Activated T-cell treated with anti-CD3 and anti-CD28 coated beads, Interleukin-2, amount 50 U/mL, for 48 hours (primary cell): ENCODE measurements at regions not wholly inside any gene's neighbourhood (a gene's known extent, or its start where the extent isn't known, plus 50 kb on each side); places are given as distances from the start of the nearest gene placed in this dataset.
"Not testable (repeated sequence)": the region's sequence is repeated elsewhere in the genome, so short reads cannot be mapped to it uniquely, and the experiment has no call there.

Experiments
- DNase-seq, 2 experiments: peaks; one replicate each; pipeline ENCODE4 v3.0.0-alpha.2; 2020

DNA sequence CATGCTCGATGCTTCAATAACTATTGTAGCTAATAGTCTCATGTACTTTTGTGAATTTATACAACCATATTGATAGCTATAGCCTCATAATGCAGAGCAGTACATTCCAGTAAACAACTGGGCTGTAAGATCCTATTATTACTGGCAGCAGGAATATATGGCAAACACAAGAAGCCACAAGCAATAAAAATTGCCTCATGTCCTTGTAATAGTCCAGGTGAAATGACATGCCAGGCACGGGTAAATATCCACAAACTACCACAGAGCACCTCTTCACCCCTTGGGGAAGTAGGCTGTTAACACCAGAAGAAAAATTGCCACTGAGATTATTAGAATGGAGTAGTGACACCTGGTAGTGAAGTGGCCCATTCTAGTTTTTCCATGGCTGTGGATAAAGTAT, 158.3 kb downstream of the MTX2 start:
- no peak for DNase-seq

DNA sequence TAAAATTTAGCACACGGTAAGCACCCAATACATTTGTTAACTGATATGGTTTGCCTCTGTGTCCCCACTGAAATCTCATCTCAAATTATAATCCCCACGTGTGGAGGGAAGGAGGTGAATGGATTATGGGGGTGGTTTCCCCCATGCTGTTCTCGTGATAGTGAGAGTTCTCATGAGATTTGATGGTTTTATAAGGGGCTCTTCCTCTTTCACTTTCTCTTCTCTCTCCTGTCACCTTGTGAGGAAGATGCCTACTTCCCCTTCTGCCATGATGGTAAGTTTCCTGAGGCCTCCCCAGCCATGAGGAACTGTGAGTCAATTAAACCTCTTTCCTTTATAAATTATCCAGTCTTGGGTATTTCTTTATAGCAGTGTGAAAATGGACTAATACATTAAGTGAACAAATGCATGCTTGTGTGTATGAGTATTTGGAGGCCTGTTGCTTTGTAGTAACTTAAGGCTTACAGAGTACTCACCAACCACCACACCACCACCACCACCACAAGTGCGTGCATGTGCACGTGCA, 159.8 kb downstream of the MTX2 start:
- DNase-seq, result not testable (repeated sequence)

DNA sequence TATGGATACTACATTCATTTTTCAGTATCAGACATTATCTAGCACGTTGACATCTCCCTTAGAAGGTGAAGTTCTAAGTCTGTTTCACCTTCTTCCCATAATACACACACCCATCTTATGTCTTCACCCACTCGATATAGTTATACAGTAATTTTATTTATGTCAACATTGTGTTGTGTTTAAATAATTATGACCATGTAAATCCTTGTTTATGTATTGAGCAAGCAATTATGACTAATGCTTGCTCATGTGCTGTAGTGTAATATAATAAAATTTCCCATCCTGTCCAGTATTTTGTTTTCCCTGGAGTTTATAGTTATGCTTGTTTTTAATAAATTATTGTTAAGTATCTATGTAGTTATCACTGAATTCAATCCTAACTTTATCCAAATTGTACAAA, 163.2 kb downstream of the MTX2 start:
- no peak for DNase-seq

DNA sequence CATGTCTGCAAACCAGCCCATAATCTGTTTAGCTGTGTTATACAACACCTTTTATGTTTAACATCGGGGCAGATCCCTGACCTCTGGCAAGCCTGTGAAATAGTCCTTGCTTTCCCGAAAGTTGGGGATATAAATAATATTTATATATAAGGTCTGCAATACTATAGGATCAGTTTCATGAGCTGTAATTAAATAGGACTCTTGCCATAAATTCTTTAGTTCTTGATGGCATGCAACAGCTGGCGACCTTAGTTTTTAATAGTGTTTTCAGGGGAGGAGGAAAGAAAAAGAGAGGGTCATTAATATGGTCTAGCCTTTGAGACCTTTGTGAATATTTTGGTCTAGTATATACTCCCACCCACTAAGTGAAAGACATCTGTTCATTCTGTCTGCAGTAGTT, 166.5 kb downstream of the MTX2 start:
- DNase-seq, result no peak

DNA sequence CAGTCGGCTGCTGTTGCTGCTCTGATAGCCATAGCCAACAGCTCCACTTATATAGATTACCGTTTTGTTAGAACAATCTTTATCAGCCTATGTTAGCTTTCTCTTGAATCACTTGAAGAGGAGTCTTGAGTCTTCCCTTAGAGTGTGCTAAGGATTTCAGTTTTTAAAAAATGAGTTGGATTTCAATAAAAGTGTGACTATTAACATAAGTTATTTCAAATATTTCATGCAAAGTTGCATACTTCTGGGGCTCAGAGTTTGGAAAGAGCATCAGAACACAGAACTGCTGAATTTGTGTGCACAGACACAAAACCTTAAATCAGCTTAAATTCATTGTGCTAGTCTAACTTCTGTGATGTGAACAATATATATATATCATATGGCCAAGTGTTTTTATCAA, 174.7 kb downstream of the MTX2 start:
- no peak for DNase-seq

DNA sequence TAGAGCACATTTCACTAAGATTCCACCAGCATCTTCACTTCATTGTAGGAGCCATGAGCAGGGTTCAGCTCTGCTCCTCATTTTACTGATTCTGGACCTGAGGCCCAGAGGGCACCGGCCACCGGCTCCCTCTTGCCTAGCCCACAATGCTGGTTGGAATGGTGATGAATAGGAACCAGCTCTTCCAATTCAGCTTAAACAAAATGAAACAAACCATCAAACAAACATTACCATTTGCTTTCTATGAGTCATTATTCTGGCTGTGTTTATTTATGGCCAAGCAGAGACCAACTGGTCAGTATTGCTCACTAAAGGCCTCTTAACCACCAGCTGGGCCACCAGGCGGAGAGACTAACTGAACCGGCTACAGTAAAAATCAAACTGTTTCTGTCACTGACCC, 176.7 kb downstream of the MTX2 start:
- DNase-seq, result no peak

GRCh38 chr2:176446718-176447414, 177.6 kb downstream of the MTX2 start:
- DNase-seq, result no peak

- no peak for DNase-seq
These were observed 178.4 kb downstream of the MTX2 start for GRCh38 chr2:176447616-176448015.

GRCh38 chr2:176449852-176450251, 180.6 kb downstream of the MTX2 start:
- DNase-seq, result no peak

DNA sequence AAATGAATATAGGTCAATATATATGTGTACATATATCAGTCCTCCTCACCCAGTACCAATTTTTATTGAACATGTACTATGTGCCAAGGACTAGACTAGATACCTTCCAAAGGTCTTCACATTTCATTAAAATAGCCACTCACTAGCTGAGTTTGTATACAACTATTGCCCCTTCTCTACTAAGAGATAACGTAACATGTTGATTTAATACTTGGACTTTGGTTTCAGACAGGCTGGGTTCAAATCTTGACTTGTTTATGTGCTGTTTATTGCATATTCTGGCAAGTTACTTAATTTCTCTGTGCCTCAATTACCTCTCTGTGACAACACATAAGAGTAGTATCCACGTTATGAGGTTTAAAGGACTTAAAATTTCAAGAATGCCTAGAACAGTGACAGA, 184.5 kb downstream of the MTX2 start:
- no peak for DNase-seq

GRCh38 chr2:176454893-176455815, 185.9 kb downstream of the MTX2 start:
- peak; percentile 84 to 88 for DNase-seq

DNA sequence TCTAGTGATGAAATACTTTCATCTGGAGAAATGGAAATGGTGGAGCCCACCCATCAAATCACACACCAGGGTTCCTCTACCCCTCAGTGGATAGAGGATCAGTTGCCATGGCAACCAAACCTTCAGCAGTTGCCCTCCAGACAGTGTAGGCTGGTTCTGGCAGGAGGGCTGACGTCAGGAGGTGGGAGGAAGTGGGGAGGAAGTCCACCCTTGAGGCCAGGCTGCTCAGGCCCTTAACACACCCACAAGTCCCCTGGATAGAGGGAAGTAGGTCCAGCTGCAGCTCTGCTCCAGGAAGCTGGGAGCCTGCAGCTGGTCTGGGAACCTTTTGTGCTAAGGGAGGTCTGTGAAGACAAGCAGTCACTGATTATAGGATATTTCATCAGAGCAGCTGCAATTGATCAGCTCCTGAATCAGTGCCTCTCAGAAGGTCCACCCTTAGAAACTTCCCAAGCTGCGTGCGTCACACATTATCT, 186.6 kb downstream of the MTX2 start:
- no peak for DNase-seq

DNA sequence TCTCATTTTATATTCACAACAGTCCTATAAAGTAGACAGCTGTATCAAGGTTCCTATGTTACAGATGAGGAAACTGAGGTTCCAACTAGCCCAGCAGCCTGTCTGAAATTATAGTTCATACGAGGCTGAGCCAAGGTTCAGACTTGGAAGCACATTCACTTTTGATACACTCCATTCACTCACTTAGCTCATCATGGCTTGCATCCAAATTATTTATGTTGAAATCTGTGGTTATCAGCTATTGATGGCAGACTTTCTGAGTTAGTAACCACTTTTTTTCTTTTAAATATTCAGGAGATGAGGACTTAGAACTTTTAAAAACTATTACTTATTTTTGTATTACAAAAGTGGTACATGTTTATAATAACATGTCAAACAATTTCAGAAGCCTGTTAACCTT, 188.2 kb downstream of the MTX2 start:
- no peak for DNase-seq

DNA sequence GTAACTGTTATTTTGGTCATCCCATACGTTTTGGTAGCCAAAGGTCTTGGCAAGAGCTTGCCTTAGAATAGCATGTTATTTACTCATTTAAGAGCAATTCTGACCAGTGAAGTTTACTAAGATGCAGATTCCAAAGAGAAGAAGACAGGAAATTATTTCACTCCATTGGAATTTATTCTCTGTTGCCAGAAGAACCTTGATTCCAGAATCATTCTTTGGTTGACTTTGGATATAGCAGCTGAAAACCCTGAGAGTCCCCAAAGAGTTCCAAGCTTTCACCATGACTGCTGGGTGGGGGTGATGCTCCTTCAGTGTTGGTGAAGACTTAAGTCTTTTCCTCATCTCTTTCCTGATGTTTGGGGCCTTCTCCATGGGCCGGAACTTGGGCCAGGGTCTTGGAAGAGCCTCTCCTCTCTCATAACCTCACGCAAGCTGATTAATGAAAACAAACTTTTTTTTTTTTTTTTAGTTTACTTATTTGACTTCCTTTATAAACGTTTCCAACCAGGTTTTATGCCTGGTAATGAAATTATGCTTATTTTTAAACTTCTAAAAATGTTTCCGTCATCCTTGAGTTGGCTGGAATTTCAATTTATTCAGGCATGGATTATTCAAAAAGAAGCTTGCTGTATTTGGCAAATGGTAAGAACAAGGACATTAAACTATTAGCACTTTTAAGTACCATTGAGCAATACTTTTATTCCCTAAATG, 192.0 kb downstream of the MTX2 start:
- no peak for DNase-seq

DNA sequence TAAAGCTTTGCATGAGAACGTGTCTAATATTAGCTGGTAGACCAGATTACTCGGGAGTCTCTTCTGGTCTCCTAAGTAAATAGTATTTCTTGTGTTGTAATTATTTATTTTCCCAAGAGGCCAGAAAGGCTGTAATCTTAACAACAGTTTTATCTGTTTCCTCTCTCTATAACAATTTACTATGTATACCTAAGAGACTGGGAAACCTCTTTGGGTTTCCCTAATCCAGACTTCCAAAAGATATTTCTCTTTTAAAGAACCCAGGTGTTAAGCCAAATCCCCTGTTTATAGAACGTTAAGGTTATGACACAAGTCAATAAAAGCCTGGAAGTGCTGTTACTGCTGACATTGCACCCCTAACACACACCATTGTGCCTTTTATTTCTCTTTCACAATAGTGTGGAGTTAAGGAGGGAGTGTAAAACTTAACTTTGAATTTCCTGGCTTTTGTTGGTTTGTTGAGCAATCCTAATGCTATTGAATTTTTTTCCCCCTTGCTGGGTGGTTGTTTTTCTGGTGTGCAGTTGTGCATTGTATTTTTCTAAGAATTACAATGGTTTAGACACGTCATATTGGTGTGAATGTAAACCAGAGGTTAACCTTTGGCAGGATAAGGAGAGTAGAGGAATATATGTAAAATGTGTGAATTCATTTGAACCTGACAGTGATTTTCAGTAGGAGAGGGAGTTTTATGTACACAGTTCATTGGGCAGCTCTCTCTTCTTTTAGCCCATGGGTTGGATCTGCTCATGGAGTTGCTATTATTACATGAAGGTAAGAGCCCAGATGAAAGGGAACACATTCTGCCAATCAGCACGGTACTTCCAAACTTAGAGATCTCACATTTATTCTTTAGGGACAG, 192.8 kb downstream of the MTX2 start:
- DNase-seq, result no peak

DNA sequence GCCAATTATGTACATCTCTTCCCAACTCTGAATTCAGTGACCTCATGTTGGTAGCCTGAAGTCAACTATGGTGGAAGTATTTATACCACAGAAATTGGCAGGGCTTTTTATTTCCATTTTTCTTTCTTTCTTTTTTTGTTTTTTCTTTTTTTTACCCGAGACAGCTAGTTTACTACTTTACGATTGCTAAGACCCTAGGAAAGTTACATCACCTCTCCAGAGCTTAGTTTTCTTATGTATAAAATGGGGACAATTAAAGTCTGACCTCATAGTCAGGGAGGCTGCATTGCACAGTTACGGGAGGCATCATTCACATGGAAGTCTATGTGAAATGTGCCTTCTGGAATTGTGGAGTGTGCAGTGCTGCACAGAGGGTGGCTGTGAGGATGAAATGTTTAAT, 194.3 kb downstream of the MTX2 start:
- DNase-seq, result no peak

DNA sequence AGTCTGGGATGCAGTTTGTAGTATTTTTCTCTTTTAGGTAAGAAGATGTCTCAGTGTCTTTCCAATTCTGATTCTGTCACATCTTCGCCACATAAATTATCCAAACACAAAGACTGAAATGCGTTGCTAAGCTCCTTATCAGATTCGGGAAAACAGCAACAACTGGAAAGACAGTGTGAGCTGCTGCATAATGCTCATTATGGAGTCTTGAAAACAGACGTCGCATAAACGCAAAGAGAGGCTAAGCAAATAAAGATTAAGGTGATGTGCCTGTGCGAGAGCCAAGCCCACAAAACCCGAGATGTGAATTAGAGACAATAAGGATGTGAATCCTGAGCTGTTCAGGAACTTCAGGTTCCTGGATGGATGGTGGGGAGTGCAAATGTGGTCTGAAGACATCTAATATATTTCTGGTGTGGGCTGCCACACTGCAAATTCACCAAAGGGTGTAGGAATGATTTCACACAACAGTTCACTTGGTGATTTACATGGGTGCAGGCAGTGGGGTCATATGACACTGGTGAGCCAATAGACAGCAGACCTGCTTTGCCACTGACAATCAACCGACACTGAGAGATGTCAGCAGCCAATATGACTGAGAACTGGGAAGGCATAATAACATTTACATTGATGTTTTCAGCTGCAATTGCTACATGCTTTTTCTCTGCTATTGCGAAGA, 195.8 kb downstream of the MTX2 start:
- no peak for DNase-seq

DNA sequence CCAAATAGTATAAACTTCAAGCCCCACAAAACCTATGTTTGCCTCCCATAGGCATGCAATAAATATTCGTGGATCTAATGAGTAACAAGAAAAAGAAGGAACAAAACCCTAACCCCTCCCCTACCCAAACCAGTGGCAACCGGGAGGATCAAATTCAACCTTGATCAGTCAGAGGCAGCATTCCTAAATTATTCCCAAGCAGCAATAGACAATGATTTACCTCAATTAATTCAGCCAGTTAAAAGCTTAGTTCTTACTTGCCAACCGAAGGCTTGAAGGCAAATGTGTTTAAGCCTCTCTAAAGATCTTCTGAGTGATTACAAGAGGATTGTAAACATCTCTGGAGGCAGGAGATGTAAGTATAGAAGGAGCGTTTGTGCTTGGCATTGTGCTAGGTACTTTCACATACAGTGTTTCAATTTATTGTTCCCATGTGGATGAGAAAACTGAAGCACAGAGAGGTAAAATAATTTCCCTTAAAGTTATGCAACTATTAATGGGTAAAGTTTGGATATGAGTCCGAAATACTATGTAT, 197.7 kb downstream of the MTX2 start:
- no peak for DNase-seq

DNA sequence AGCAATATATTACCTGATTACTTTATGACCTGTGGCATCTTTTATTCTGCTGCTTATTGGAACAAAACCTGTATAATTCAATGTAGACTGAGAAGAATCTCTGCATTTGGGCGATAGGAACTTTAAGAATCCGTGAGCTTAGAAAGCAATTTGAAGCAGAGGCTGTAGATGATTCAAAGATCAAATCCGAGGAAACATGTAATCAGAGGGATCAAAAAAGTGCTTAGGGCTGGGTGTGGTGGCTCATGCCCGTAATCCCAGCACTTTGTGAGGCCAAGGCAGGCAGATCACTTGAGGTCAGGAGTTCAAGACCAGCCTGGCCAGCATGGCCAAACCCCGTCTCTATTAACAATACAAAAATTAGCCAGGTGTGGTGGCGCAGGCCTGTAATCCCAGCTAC, 198.4 kb downstream of the MTX2 start:
- no peak for DNase-seq

GRCh38 chr2:176468457-176469113, 199.3 kb downstream of the MTX2 start:
- no peak for DNase-seq

DNA sequence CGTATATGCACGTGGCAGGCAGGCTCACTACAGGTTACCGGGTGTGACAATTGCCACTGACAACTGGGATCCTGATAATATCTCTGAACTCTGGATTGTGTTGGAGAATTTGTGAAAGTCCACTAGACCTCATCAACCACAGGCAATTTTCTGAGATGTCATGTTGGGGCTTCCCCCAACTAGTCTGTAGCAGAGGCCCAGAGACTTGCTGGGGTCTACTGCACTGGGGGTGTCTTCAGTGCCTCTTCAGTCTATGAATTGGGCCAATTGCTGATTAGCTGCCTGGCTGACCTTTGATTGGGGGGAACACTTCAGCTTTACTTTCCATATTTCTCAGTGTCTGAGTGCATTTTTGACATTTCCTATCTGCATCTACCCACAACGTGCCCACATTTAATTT, 201.5 kb downstream of the MTX2 start:
- no peak for DNase-seq
